ENCODE measurements at regions not wholly inside any gene's neighbourhood (a gene's known extent, or its start where the extent isn't known, plus 50 kb on each side); places are given as distances from the start of the nearest gene placed in this dataset.

DNA sequence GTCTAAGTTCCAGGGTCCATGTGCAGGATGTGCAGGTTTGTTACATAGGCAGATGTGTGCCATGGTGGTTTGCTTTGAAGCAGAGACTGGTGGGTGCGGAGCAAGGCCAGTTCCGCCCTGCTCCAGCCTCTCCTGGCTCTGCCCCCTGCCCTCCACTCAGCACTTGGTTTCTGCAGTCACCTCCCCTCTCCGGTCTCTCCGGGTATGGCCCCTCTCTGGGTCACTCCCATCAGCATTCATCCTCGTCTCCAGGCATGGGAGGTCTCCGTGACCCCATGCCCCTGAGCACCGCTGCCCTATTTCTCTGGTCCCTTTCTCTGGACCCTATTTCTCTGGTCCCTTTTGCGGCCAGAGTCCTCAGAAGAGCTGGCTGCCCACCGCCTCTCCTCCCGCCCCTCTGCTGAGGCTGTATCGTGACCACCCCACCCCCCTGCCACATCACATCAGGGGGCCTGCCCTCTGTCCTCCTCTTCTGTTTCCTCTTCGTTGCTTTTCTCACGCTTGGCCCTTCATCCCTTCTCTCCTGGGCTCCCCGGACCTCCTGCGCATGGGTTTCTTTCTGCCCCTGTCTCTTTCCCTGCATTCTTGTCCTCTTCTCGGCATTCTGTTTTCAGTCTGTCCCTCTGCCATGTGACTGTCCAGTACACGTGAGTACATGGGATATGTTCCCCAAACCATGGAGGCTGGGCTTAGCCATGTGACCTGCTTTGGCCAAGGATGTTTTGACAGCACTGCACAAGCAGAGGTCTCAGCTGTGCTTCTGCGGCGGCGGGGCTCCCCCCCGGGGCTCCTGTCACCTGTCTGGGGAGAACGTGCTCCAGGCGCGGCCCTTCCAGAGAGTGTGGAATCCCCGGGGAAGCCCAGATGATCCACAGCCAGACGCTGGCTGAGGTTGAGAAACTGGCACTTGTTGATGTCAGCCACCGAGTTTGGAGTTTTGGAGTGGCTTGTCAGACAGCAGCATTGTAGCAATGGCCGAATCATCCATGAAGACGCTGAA is 54.4 kb upstream of the C1orf174 start:
- DNase-seq, result no peak

DNA sequence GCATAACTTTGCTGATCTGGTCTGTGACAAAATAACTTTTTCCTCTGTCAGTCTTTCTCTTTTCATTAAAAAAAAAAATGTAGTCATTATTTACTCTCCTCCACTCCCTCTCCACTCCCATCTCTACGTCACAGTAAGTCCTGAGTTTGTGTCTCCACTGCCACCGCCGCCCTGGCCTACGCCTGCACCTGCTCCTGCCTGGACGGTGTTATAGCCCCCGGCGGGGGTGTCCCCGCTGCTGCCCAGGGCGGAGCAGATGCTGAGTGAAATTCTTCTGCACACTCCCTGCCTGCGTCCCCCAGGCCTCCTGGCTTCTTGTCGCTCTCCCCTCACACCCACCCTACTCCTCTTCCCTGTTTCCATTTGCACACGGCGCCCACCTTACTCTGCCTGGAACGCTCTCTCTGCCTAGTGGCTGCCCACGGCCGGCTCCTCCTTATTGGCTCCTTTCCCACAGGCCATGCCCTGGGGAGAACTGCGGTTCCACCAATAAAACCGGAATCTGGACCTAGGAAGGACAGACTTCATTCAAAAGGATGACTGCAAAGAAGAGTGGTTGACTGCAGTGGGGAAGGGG is 55.2 kb upstream of the C1orf174 start:
- no peak for DNase-seq

DNA sequence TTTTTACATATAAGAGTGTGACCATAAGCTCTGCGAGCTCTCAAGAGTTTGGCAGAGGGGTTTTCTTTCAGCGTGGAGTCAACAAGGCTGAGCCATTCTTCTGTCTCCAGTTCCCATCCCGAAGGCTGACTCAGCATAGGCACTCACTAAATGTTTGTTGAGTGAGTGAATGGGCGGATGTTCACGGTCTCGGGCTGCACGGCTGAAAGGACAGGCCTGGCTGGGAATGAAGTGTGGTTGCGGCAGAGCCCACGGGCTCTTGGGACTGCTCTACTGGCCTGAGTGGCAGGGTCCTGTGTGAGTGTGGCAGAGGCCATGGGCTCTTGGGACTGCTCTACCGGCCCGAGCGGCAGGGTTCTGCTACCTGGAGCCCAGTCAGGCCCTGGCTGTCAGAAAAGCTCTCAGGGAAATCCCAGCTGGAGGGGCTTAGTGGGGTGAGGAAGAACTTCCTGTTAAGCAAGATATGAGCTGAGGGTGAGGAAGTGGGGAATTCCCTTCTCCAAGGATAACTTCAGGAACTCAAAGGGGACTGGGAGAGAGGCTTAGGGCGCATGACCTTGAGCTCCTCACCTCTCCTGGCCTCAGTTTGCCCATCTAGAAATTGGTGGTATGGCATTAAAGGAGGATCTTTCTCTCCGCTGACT is 56.6 kb upstream of the C1orf174 start:
- no peak for DNase-seq

DNA sequence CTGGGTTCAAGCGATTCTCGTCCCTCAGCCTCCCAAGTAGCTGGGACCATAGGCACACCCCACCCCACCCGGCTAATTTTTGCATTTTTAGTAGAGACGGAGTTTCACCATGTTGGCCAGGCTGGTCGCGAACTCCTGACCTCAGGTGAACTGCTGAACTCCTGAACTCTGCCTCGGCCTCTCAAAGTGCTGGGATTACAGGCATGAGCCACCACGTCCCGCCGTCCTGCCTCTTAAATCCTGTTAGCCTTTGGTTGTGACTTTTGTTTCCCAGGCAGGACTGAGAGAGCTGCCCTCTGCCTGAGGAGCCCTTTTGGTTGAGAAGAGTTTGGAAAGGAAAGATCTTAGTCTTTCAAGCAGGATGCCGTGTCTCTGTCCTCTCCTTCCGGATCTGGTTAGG is 59.3 kb upstream of the C1orf174 start:
- no peak for DNase-seq

DNA sequence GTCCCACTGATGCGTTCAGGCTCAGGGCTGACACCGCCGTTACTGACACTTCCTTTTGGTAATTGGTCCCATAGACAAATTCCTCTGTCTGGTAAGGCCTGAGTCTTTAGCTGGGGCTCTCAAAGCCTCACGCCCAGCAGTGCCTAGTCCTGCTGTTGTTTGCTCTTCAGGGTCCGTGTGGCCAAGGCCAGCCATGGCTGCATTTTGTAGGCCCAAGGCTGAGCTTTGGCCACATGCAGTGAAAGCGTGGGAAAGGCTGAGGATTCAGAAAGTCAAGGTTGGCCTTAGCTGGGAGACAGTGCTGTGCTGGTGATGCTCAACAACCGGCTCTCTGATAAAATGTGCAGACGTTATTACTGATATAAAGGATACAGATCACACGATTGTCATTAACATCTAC is 63.5 kb upstream of the C1orf174 start:
- no peak for DNase-seq

DNA sequence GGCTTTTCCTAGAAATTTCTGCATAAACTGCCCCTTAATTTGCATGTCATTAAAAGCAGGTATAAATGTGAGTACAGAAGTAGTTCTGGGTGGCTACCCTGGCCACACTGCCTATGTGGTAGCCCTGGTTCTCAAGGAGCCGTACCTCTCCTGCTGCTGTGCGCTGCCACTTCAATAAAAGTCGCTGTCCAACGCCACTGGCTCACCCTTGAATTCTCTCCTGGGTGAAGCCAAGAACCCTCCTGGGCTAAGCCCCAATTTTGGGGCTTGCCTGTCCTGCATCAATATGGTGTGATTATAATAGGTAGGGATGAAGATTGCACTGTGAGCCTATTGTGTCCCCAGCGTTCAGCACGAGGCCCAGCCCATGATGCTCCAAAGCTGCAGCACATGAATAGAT is 65.6 kb upstream of the C1orf174 start:
- DNase-seq, result no peak

DNA sequence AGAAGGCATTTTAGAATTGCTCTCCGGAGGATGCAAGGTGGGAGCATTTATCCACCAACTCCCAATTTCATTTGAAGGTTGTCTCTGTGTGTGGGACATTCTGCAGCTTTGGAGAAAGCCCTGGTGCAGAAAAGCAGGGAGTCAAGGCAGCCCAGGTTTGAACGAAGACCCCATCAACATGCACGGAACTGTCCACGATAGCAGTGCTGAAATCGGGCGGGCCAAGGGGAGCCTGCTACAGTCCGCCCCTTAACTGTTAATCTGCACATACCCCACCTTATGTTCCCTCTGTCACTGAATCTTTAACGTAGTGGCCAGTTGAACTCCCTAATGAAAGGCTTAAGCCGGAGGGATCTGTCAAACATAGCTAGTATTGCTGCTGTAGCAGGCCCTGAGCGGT is 68.8 kb upstream of the C1orf174 start:
- DNase-seq, result no peak

DNA sequence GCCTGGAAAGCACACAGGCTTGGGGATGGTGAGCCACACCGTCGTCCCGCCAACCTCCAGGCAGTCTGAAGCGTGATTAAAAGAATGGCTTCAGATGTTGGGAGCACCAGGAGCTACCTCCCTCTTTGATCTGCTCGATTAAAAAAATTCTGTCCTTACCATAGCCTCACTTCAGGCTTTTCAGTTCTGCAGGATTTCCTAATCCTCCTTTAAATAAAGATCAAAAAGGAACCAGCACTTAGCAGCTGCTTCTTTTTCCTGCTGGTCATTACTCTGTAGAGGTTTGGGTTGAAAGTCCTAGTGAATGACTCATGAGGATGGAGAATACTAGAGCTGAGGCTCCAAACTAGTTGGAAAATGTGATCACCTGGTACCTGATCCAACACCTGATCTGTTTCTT is 71.9 kb upstream of the C1orf174 start:
- DNase-seq, result no peak

DNA sequence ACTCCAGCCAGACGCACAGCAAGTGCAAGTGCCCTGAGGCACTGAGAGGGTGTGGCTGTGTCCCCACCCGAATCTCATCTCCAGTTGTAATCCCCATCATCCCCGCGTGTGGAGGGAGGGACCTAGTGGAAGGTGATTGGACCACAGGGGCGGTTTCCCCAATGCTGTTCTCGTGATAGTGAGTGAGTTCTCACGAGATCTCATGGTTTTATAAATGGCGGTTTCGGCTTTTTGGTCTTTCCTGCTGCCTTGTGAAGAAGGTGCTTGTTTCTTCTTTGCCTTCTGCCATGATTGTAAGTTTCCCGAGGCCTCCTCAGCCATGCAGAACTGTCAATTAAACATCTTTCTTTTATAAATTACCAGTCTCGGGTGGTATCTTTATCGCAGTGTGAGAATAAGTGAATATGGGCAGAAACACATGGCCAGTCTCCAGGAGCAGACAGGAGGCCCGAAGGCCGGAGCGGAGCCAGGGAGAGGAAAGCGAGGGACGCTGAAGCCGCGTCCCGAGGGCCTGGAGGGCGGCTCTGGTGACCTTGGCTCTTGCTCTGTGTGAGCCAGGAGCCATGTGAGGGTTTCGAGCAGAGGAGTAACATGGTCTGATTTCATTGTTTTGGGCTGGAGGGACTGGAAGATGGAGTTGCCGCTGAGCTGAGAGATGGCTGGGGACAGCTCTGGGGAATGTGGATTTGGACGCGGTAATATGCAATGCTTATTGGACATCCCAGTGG is 76.0 kb upstream of the C1orf174 start:
- DNase-seq, result no peak

DNA sequence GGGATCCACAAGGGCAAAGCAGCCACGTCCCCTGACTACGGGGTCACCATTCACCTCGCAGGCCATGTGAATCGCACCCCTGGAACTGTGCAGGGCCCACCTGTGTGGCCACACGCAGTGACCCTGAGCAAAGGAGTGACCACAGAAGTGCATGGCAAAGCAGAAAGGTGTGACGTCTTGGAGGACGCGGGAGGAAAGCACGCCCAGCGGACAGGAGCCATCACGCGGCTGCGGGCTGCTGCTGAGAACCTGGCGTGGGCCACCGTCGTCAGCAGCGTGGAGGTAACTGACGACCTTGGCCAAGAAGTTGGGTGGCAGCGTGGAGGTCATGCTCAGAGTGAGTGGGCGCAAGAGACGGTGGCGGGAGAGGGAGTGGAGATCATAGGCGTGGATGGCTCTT is 76.7 kb upstream of the C1orf174 start:
- DNase-seq, result no peak

DNA sequence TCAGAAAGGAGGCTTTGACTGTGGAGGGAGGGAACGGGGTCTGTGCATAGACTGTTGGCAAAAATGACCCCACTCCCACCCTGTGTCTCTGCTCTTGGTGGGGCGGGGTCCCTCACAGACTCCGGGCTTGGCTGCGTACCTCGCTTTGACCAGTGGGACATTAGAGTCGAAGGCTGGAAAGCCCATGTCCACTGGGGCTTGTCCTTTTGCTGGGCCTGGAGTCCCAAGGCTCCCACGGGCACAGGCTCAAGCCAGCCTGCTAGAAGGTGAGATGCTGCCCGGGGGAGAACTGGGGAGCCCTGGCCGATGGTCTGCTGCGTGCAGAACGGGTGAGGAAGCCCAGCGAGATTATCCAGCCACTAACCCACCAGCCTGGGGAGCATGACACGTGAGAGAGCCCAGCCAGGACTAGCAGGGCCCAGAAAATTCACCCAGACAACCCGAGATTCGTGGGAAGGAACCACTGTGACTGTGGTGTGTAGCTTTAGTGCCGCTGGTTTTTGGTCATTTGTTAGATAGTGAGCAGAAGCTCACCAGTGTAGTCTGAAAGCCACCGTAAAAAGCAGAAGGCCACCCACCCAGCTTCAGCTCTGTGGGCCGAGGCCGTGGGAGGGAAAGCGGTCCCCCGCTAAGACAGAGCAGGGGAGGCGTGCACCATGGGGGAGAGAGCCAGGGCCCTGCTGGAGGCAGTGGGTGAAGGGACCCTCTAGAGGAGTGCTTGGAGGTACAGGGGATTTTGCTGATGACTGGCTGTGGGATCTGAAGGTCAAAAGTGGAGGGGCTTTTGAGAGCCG is 78.3 kb upstream of the C1orf174 start:
- DNase-seq, result no peak

DNA sequence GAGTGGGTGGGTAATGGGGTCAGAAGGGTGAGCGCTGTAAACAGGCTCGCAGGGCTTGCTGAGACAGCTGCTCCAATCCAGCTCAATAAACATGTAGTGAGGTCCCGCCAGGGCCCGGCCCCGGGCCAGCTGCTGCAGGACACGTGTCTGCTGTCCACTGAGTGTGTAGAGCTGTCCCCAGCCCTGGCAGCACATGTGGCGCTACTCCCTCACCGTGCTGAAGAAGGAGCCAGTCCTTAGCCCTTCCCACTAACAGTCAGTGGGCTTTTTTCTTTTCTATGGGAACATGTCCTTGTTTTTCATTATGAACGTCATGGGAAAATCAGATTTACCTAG is 78.9 kb upstream of the C1orf174 start:
- DNase-seq, result no peak

DNA sequence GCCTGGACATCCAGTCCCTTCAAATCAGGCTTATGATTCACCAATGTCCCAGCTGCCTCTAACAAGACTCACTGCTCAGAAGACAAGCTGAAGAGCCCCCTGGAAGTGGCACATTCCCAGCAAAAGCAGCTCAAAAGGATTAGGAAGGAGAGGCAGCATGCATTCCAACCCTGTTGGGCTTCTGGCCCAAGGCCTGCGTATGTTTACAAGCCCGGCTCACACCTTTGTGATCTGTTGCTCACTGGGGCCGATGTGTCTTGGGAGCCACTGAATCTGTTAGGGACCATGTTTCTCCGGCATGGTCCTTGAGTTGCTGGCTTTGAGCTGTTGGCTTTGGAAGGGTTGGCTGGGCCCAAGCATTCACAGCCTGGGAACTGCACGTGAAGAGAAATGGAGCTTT is 81.2 kb upstream of the C1orf174 start:
- DNase-seq, result no peak

DNA sequence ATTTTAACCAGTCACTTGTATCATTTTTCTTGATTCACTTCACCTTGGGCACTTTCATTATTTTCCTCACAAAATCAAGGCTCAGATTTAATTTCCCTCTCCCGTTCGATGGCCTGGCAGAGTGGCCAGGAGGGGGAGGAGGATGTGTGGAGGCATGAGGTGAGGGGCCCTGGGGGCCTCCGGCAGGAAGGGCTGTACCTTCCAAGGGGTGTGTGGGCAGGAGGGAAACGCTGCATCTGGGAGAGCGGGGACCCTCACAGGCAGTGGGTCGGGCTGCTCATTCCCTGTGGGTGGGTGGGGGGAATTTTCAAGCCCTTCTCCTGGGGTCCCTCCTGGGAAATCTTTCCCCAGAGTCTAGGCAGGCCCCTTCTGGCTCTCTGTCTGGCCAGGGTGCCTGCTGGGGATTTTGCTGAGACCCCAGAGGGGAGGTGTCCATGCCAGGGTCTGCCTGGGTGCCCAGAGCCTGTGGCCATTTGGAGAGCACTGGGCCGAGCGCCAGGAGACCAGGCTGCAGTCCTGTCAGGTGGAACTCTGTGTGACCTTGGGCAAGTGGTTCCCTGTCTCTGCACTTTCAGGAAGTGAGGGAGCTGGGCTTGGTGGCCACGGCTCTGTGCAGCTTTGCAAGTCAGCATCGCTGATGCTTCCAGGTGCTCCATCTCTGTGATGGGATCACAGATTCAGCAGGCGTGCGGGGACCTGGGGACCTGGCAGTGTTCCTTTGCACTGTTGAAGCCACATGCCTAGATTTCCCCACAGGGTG is 81.9 kb upstream of the C1orf174 start:
- no peak for DNase-seq

DNA sequence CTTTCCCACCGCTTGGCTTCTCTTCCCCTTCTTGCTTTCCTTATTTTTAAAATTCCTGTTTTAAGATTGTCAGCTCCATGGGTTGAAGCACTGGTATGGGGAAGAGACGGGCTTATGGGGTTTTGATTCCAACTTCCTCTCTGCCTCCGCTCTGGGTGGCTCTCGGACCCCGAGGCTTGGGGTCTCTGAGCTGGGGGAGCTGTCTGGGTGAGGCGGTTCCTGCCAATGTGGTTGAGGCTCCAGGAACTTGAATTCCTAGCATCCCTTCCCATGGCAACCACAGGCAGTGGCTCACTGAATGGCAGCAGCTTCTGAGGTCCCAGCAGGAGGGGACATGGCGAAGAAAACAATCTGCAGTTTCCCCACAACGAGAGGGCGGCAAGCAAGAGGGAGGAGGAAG is 83.1 kb upstream of the C1orf174 start:
- no peak for DNase-seq

DNA sequence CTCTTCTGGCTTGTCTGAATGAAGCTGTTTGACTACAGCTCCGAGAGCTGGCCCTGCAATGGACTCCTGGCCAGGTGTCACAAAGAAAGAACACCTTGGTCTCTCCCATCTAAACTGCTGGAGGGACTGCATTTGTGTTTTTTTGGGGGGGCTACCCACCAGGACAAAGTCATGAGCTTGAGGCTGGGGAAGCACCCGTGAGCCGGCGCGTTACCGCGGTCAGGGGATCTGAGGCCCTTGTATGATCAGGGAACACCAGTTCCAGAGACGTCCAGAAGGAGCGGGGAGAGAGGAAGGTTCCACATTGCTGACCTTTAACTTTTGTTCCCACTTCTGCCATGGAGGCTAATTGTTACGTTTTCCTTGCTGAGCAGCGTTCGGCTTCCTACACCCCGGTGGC is 84.5 kb upstream of the C1orf174 start:
- no peak for DNase-seq

DNA sequence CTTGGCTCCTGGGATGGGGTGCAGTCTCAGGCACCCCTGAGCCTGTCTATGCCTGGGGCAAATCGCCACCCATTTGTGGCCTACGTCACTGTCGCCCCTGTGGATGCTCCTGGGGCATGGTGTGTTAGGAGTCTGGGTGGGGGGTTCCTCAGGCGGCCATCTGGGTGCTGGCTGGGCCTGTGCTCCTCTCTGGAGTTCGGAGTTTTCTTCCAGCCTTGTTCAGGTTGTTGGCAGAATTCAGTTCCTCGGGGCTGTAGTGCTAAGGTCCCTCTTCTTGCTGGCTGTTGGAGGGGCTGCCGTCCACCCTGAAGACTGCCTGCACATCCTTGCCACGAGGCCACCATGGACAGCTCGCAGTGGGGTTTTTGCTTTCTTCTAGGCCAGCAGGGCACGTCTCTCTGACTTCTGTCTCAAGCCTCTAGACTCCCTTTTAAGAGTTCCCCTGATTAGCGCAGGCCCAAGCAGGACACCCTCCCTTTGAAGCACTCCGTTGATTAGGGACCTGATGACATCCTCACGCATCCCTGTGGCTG is 86.7 kb upstream of the C1orf174 start:
- no peak for DNase-seq

DNA sequence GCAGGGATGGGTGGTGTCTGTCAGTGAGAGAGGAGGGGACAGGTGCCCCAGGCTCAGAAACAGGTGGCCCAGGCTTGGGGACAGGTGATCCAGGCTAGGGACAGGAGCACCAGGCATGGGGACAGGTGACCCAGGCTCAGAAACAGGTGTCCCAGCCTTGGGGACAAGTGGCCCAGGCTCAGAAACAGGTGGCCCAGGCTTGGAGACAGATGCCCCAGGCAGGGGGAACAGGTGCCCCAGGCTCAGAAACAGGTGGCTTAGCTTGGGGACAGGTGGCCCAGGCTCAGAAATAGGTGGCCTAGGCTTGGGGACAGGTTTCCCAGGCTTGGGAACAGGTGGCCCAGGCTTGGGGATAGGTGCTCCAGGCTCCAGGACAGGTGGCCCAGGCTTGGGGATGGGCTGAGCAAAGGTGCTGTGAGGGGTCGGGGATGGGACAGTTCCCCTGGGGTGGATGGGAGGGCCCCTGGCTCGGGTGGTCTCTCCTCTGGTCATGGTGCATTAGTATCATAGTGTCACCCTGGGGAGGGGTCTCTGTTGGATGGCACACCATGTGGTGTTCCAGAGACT is 87.7 kb upstream of the C1orf174 start:
- no peak for DNase-seq

DNA sequence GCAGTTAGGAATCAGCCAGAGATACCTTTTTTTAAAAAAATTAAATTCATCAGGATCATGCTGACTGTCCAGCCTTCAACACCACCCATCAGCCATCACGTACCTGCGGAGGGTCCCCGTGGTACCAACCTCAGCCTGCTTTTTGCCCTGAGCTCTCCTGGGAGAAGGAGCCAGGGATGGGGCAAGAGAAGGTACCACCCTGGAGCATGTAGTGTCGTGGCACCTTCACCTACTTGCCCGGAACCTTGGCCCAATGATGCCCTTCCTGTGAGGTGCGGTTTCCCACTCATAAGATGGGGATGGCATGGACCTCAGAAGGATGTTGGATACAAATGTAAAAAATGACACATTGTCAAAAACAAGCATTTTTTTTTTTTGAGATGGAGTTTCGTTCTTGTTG is 88.4 kb upstream of the C1orf174 start:
- no peak for DNase-seq

DNA sequence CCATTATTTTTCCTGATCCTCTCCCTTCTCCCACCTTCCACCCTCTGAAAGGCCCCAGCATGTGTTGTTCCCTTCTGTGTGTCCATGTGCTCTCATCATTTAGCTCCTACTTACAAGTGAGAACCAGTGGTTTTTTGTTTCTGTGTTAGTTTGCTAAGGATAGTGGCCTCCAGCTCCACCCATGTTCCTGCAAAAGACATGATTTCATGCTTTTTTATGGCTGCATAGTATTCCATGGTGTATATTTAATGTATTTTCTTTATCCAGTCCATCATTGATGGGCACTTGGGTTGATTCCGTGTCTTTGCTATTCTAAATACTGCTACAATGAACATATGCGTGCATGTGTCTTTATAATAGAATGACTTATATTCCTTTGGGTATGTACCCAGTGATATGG is 89.4 kb upstream of the C1orf174 start:
- no peak for DNase-seq

DNA sequence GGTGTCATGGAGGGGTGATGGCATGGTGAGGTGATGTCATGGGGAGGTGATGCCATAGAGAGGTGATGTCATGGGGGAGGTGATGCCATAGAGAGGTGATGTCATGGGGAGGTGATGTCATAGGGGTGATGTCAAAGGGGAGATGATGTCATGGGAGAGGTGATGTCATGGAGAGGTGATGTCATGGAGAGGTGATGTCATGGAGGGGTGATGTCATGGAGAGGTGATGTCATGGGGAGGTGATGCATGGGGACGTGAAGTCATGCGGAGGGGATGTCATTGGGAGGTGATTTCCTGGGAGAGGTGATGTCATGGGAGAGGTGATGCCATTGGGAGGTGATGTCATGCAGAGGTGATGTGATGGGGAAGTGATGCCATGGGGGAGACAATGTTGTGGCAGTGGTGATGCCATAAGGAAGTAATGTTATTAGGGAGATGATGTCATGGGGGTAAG is 92.1 kb upstream of the C1orf174 start:
- peak; percentile 62 for DNase-seq
